GM23248 (cell line): ENCODE measurements at regions not wholly inside any gene's neighbourhood (a gene's known extent, or its start where the extent isn't known, plus 50 kb on each side); places are given as distances from the start of the nearest gene placed in this dataset.

ENCODE experiments used
- EZH2 ChIP-seq: fragments of 200-600 bp; sonication (generic); IDR thresholded peaks from 2 replicates; pipeline ENCODE4 v1.6.1; 2018; ENCODE audit warnings: antibody characterized with exemption, mild to moderate bottlenecking; ENCODE audit not compliant: insufficient read depth, poor library complexity, severe bottlenecking
- EZH2phosphoT487 ChIP-seq: fragments of 200-600 bp; sonication (generic); IDR thresholded peaks from 2 replicates; pipeline ENCODE4 v1.6.1; 2018; ENCODE audit warnings: antibody characterized with exemption, moderate library complexity, mild to moderate bottlenecking, low read depth; ENCODE audit not compliant: insufficient read depth

DNA sequence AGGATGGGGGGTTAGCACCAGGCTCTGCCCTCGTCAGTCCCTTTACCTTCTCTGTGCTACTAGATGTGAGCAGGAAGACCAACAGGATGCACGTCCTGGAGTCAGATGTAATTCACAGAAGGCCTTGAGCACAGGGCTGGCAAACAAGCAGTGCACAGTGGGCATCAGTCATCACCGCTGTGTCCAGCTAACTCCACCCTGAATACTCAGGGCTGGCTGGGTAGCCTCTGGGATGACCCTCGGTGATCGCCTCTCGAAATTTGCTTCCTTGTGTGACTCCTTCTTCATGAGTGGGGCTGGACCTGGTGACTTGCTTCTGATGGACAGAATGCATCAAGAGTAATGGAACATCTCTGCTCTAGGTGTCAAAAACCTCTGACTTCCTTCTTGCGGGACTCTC, 92.2 kb upstream of the TMPRSS2 start:
- TF ChIP-seq EZH2 (no peak), EZH2phosphoT487 (no peak)
